ENCODE measurements at regions not wholly inside any gene's neighbourhood (a gene's known extent, or its start where the extent isn't known, plus 50 kb on each side); places are given as distances from the start of the nearest gene placed in this dataset.
A peak's percentile ranks its signal among the peaks of the same experiment; 100 is the strongest.

- no peak overlapping the region for H2AFZ ChIP-seq
- no peaks in the 10 kb centered on the region for H3K9me2 ChIP-seq (ENCODE audit: insufficient read depth)
- H3K36me3 ChIP-seq (ENCODE audit: insufficient read depth), result no peaks in the 10 kb centered on the region
- peaks cover 23% of the 10 kb centered on the region for H3K4me1 ChIP-seq (ENCODE audit: insufficient read depth)
- peaks cover 30% of the 10 kb centered on the region for H3K79me2 ChIP-seq (replicated peaks; ENCODE audit: insufficient read depth)
- ATAC-seq, result no peak
- H3K9me3 Mint-ChIP-seq, result no peaks in the 10 kb centered on the region
- peaks cover 12% of the 10 kb centered on the region; the same call in 2 of the 3 replicates for H3K36me3 Mint-ChIP-seq (ENCODE audit: low read depth)
- no peak overlapping the region for H3K4me3 Mint-ChIP-seq
- peaks cover 4% of the 10 kb centered on the region for H3K27me3 Mint-ChIP-seq (ENCODE audit: insufficient read depth, low read depth, poor library complexity)
- H3K4me1 Mint-ChIP-seq, result peaks cover 50% of the 10 kb centered on the region
- H3K27ac Mint-ChIP-seq, result peak overlapping the region; percentile 97
- no peak overlapping the region for H3K4me3 ChIP-seq
- peak; percentile 19 for DNase-seq (ENCODE audit: low spot score)
- no peaks in the 10 kb centered on the region for H3K27me3 ChIP-seq (ENCODE audit: insufficient read depth)
- H4K20me1 ChIP-seq (replicated peaks; ENCODE audit: insufficient read depth), result no peaks in the 10 kb centered on the region
- no peaks in the 10 kb centered on the region for H3F3A ChIP-seq (replicated peaks; ENCODE audit: low read depth)
- H3K27ac ChIP-seq (ENCODE audit: low read depth), result no peak overlapping the region
- no peak overlapping the region for H3K4me2 ChIP-seq
- TF ChIP-seq ZNF331 (CRISPR knock-in tag; IDR thresholded peaks at IDR 0.05; ENCODE audit: low read depth) (no peak), EZH2 (IDR thresholded peaks at IDR 0.05; ENCODE audit: low read depth, unreplicated experiment) (no peak), CREB1 (CRISPR knock-in tag; IDR thresholded peaks at IDR 0.05; ENCODE audit: low read depth) (no peak), POLR2AphosphoS5 (IDR thresholded peaks at IDR 0.05; ENCODE audit: low read depth) (no peak), STAT1 (IDR thresholded peaks at IDR 0.05; ENCODE audit: unreplicated experiment) (no peak), JUNB (IDR thresholded peaks at IDR 0.05; ENCODE audit: unreplicated experiment) (no peak), CTCF (conservative IDR thresholded peaks at IDR 0.05; ENCODE audit: low read depth in 2 of 2) (no peak), NANOG (IDR thresholded peaks at IDR 0.05; ENCODE audit: borderline replicate concordance) (no peak), EZH2phosphoT487 (IDR thresholded peaks at IDR 0.05; ENCODE audit: unreplicated experiment) (no peak), ZNF114 (CRISPR knock-in tag; IDR thresholded peaks at IDR 0.05) (no peak)
- TF ChIP-seq, protein P1, sequence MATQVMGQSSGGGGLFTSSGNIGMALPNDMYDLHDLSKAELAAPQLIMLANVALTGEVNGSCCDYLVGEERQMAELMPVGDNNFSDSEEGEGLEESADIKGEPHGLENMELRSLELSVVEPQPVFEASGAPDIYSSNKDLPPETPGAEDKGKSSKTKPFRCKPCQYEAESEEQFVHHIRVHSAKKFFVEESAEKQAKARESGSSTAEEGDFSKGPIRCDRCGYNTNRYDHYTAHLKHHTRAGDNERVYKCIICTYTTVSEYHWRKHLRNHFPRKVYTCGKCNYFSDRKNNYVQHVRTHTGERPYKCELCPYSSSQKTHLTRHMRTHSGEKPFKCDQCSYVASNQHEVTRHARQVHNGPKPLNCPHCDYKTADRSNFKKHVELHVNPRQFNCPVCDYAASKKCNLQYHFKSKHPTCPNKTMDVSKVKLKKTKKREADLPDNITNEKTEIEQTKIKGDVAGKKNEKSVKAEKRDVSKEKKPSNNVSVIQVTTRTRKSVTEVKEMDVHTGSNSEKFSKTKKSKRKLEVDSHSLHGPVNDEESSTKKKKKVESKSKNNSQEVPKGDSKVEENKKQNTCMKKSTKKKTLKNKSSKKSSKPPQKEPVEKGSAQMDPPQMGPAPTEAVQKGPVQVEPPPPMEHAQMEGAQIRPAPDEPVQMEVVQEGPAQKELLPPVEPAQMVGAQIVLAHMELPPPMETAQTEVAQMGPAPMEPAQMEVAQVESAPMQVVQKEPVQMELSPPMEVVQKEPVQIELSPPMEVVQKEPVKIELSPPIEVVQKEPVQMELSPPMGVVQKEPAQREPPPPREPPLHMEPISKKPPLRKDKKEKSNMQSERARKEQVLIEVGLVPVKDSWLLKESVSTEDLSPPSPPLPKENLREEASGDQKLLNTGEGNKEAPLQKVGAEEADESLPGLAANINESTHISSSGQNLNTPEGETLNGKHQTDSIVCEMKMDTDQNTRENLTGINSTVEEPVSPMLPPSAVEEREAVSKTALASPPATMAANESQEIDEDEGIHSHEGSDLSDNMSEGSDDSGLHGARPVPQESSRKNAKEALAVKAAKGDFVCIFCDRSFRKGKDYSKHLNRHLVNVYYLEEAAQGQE (IDR thresholded peaks at IDR 0.05; ENCODE audit: unreplicated experiment), result no peak
- TF ChIP-seq, protein P2, sequence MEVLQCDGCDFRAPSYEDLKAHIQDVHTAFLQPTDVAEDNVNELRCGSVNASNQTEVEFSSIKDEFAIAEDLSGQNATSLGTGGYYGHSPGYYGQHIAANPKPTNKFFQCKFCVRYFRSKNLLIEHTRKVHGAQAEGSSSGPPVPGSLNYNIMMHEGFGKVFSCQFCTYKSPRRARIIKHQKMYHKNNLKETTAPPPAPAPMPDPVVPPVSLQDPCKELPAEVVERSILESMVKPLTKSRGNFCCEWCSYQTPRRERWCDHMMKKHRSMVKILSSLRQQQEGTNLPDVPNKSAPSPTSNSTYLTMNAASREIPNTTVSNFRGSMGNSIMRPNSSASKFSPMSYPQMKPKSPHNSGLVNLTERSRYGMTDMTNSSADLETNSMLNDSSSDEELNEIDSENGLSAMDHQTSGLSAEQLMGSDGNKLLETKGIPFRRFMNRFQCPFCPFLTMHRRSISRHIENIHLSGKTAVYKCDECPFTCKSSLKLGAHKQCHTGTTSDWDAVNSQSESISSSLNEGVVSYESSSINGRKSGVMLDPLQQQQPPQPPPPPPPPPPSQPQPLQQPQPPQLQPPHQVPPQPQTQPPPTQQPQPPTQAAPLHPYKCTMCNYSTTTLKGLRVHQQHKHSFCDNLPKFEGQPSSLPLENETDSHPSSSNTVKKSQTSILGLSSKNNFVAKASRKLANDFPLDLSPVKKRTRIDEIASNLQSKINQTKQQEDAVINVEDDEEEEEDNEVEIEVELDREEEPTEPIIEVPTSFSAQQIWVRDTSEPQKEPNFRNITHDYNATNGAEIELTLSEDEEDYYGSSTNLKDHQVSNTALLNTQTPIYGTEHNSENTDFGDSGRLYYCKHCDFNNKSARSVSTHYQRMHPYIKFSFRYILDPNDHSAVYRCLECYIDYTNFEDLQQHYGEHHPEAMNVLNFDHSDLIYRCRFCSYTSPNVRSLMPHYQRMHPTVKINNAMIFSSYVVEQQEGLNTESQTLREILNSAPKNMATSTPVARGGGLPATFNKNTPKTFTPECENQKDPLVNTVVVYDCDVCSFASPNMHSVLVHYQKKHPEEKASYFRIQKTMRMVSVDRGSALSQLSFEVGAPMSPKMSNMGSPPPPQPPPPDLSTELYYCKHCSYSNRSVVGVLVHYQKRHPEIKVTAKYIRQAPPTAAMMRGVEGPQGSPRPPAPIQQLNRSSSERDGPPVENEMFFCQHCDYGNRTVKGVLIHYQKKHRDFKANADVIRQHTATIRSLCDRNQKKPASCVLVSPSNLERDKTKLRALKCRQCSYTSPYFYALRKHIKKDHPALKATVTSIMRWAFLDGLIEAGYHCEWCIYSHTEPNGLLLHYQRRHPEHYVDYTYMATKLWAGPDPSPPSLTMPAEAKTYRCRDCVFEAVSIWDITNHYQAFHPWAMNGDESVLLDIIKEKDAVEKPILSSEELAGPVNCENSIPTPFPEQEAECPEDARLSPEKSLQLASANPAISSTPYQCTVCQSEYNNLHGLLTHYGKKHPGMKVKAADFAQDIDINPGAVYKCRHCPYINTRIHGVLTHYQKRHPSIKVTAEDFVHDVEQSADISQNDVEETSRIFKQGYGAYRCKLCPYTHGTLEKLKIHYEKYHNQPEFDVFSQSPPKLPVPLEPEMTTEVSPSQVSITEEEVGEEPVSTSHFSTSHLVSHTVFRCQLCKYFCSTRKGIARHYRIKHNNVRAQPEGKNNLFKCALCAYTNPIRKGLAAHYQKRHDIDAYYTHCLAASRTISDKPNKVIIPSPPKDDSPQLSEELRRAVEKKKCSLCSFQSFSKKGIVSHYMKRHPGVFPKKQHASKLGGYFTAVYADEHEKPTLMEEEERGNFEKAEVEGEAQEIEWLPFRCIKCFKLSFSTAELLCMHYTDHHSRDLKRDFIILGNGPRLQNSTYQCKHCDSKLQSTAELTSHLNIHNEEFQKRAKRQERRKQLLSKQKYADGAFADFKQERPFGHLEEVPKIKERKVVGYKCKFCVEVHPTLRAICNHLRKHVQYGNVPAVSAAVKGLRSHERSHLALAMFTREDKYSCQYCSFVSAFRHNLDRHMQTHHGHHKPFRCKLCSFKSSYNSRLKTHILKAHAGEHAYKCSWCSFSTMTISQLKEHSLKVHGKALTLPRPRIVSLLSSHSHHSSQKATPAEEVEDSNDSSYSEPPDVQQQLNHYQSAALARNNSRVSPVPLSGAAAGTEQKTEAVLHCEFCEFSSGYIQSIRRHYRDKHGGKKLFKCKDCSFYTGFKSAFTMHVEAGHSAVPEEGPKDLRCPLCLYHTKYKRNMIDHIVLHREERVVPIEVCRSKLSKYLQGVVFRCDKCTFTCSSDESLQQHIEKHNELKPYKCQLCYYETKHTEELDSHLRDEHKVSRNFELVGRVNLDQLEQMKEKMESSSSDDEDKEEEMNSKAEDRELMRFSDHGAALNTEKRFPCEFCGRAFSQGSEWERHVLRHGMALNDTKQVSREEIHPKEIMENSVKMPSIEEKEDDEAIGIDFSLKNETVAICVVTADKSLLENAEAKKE (CRISPR knock-in tag; IDR thresholded peaks at IDR 0.05), result no peak
- TF ChIP-seq, protein P3, sequence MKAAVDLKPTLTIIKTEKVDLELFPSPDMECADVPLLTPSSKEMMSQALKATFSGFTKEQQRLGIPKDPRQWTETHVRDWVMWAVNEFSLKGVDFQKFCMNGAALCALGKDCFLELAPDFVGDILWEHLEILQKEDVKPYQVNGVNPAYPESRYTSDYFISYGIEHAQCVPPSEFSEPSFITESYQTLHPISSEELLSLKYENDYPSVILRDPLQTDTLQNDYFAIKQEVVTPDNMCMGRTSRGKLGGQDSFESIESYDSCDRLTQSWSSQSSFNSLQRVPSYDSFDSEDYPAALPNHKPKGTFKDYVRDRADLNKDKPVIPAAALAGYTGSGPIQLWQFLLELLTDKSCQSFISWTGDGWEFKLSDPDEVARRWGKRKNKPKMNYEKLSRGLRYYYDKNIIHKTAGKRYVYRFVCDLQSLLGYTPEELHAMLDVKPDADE (IDR thresholded peaks at IDR 0.05), result no peak
These were observed 133.9 kb downstream of the SLITRK6 start for GRCh38 chr13:85665286-85665685.
